ENCODE measurements at regions not wholly inside any gene's neighbourhood (a gene's known extent, or its start where the extent isn't known, plus 50 kb on each side); places are given as distances from the start of the nearest gene placed in this dataset.

- DNase-seq, result no peak
Observed at GRCh38 chr13:33373624-33374023, 88.1 kb upstream of the STARD13 start.

- DNase-seq, result no peak
Observed at GRCh38 chr13:33375421-33375820, 89.9 kb upstream of the STARD13 start.

DNA sequence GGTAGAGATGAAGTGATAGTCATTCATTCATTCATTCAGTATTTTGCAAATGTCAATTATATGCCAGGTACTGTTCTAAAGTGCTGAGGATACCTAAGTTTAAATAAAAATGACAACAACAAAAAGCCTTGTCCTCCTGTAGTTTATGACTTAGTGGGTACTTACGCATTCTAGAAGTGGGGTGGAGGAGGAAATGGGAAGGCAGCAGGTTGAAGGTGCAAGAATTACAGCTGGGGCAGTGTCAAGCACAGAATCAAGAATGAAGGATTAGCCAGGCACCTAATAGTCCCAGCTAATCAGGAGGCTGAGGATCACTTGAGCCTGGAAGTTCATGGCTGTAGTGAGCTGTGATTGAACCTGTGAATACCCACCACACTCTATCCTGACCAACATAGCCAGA lies 90.7 kb upstream of the STARD13 start:
- DNase-seq, result no peak

GRCh38 chr13:33377411-33377810 lies 91.9 kb upstream of the STARD13 start:
- DNase-seq, result no peak

GRCh38 chr13:33377825-33378224 lies 92.3 kb upstream of the STARD13 start:
- DNase-seq, result no peak

GRCh38 chr13:33379608-33380007 lies 94.1 kb upstream of the STARD13 start:
- DNase-seq, result no peak

DNA sequence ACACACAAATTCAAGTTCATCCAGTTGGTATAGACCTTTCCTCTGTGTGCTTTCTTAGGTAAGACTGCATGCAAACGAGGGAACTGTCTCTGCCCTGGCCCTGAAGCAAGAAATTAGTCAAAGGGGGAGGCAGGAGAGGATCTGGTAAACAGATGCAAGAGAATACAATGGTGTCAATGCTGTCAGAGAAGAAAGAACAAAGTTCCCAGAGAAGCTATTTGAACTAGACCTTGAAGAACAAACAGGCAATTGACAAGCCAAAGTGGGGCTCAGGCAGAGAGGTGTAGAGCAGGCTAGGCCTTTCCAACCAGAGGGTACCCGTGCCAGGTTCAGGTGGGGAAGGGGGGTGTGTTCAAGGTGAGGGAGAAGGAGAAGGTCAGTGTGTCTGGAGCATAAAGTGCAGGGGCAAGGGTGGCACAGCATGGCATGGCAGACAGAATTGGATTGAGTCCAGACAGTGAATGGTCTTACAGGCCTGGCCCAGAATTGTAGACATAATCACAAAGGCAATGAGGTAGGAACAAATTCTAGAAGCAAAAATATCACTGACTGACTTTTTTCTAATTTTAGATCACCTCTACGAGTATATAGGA lies 95.0 kb upstream of the STARD13 start:
- DNase-seq, result no peak

GRCh38 chr13:33381180-33381579 lies 95.6 kb upstream of the STARD13 start:
- DNase-seq, result no peak

DNA sequence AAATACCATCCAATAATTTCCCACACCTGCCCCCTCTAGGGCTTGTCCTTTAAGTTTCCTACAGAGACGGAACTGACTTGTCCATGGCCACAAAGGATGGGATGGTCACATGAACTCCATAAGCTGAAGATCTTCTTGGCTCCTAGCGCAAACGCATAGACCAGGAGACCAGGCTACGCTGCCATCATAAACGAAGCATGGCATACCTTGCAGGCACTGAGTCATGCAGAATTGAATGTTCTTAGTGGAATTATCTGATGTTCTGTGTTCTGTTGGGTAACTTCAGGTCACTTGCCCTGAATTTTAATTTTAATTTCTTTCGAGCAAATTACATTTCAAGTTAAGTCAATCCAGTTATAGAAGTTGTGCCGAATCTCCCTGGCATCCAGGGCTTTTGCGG lies 96.4 kb upstream of the STARD13 start:
- no peak for DNase-seq

DNA sequence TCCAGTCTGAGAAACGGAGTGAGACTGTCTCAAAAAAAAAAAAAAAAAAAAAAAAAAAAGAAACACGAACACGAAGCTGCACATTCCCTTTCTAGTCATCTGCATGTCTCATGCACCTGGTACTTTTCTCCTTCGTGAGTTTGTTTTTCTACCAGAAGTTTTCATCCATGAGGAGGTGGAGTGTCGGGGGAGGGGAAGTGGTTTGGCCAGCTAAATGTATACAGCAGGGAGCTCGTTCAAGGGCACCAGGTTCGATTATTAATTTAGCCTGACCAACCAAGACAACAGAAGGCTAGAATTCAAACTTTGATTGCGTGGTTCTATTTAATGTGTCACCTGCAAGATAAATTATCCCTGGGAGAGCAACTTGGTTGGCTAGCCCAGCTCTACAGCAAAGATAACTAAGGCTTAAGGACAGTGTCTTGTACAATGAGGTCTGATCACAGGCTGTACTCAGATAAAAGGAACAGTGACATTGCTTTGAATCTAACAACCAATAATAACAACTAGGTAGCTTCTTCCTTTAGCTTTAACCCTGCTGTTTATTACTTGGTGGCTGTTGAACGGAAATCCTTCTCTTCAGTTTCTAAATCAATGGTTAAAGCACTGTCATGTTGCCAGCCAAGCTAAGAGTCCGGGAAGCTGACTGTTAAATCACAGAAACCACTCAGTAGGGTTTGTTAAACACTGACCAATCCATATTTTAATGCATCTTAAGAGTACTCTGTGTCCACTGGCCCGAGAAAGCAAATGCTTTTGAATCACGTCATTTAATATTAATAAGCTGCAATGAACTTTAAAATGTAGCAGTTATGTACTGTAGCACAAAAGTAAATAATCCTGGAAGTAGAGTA lies 98.4 kb upstream of the STARD13 start:
- DNase-seq, result no peak

GRCh38 chr13:33388286-33388998 lies 102.9 kb upstream of the STARD13 start:
- DNase-seq, result no peak

- no peak for DNase-seq
Observed at GRCh38 chr13:33392794-33393405, 107.3 kb upstream of the STARD13 start.

DNA sequence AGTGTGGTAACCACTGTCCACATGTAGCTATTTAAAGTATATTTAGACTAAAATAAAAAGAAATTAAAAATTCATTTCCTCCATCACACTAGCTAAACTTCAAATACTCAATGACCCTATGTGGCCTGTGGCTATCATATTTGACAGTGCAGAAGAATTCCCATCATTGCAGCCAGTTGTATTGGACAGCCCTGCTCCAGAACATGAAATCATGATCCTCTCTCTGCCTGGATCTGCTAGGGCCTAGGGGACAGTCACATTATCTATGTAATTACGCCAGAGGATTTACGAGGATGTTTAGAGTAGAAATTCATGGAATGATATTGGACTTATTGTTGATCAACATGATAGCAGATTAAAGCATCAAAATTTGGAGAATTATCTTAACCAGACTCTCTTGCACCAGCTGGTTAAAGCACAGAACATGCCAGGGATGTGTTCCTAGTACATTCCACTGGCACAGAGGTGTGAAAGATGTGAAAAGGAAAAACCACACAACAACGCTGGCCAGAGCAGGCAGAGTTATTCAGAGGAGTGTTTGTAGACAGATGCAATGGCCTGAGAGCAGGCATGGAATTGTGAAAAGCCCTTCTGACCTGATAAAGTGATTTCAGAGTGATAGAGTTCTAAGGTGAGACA lies 108.9 kb upstream of the STARD13 start:
- no peak for DNase-seq

DNA sequence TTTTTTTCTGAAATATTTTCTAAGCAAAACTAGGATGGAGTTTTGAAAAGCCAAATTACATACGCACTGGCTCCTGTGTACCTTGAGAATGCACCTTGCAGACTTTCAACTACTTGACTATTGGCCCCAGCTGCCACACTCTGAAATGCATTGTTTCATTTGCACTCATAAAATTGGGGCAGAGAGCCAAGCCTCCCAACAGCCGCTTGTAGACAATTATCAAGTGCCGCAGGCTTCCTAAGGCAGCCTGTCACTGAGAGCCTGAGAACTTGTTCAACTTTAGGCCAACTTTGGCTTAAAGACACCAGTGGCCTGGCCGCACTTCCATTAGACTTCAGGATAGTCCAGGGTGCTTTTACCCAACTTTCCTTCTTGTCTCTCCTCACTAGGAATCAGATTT lies 115.7 kb upstream of the STARD13 start:
- DNase-seq, result no peak

GRCh38 chr13:33402975-33403374 lies 117.4 kb upstream of the STARD13 start:
- no peak for DNase-seq

GRCh38 chr13:33403807-33404362 lies 118.3 kb upstream of the STARD13 start:
- no peak for DNase-seq

GRCh38 chr13:33405371-33405770 lies 119.8 kb upstream of the STARD13 start:
- DNase-seq, result no peak

GRCh38 chr13:33409673-33410510 lies 124.3 kb upstream of the STARD13 start:
- no peak for DNase-seq

DNA sequence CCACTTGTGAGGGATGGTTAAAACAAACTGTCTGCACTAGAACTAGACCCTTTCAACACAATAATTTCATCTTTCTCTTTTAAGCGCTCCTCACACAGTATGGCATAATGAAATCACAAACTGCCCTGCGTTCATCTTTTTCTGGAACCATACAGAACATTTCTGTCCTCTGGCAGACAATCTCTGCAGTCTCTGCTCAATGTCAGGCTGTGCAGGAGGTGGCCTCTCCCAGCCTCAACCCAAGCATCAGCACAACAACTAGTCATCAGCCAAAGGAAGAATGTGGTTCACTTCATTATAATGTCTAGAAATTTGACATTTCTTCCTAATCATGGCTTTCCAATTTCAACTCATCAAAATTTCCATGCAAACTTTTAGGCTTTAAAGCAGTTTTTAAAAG lies 125.1 kb upstream of the STARD13 start:
- no peak for DNase-seq

DNA sequence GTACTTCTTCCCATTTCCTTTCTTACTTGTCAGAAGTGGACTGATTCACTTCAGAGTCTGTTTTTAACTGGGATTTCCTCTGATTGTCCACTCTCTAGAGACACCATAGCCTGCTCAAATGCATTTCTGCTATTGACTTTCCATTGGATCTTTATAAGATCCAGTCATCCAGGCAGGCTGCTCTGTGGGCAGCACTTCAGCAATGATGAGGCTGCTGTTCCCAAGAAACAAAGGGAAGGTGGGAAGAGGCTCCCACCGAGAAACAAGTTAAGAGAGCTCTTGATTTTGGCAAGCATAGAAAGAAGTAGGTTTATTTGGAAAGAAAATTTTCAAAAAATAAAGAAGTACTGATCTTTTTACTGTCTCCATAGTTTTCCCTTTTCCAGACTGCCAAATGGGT lies 125.8 kb upstream of the STARD13 start:
- DNase-seq, result no peak

DNA sequence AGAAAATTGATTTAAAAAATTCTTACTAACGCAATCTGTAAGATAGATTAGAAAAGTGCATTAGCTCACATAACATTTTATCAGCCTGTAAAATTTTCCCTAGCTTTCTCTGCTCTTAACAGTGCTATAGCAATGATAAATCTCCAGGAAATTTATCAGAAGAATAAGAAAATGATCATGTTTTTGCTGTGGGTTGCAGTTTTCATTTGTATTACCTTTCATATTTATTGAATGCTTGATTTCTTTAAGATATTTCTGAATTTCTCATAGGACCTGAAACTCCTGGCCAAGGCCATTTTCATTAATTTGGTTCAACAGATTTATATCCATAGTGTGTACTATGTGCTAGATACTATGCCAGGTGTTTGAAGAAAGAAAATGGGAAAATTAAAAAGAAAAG lies 130.3 kb upstream of the STARD13 start:
- DNase-seq, result no peak
